HepG2 (cell line): ENCODE measurements at regions not wholly inside any gene's neighbourhood (a gene's known extent, or its start where the extent isn't known, plus 50 kb on each side); places are given as distances from the start of the nearest gene placed in this dataset.

ENCODE experiments used
- E2F2 ChIP-seq: sonication (generic); formaldehyde crosslinking; IDR thresholded peaks from 2 replicates; pipeline ENCODE4 v1.4.0; 2020; ENCODE audit warnings: missing genetic modification reagents, borderline replicate concordance
- TAF1 ChIP-seq: sonication (generic); formaldehyde crosslinking; IDR thresholded peaks from 2 replicates; pipeline ENCODE4 v1.4.0; 2020; ENCODE audit warnings: missing genetic modification reagents

DNA sequence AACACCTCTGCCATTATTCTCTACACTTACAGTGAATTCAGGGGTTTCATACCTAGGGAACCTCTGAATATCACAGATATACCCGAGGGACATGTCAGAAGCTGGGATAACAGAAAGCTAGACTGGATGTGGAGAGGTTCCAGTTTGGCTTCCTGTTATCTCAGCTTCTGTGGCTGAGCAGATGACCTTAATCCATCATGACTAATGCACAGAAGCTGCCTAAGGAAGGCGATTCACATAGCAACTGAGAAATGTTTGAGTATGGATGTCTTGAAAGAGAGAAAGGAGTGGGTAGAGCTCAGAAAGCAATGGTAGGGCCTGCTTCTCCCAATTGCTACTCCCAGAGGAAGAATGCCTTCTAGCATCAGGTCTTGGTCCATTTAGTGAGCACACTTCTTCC, 187.6 kb downstream of the RMST start:
- no peak for TF ChIP-seq TAF1 (CRISPR knock-in tag)
- no peak for TF ChIP-seq E2F2 (CRISPR knock-in tag)
